ENCODE measurements at regions not wholly inside any gene's neighbourhood (a gene's known extent, or its start where the extent isn't known, plus 50 kb on each side); places are given as distances from the start of the nearest gene placed in this dataset.

DNA sequence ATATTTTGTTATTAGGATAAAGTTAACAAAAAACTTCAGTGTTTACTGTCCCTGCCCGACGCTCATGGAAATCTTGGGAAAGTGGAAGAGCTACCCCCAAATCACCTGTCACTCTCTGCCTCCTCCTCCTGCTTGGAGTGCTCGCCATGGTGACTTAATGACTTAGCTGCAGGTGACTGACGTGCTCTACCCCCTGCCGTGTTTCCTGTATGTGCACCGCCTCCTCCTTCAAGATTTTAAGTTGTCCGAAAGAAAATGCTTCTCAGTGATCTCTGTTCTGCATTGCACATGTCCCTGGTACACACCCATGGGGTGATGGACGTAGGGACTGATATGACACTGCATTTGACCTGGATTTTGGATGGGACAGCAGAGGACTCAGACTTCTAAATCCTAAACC lies 338.8 kb upstream of the SHH start:
- Histone ChIP-seq H3K4me3 (no peak overlapping the region), H3K9me3 (ENCODE audit: low read depth) (no peaks in the 10 kb centered on the region), H3K9ac (no peak overlapping the region), H3F3A (ENCODE audit: insufficient read depth) (no peaks in the 10 kb centered on the region), H3K27me3 (replicated peaks; ENCODE audit: insufficient read depth) (no peaks in the 10 kb centered on the region), H3K9me2 (ENCODE audit: insufficient read depth) (no peaks in the 10 kb centered on the region), H4K20me1 (ENCODE audit: insufficient read depth) (no peaks in the 10 kb centered on the region), H3K4me1 (ENCODE audit: insufficient read depth) (no peaks in the 10 kb centered on the region), H3K27ac (no peak overlapping the region), H3K36me3 (ENCODE audit: low read depth) (no peaks in the 10 kb centered on the region), H3K4me2 (ENCODE audit: unreplicated experiment) (no peak overlapping the region), H2AFZ (no peak overlapping the region), H3K79me2 (ENCODE audit: insufficient read depth) (no peaks in the 10 kb centered on the region)
- DNase-seq, result no peak
- no peak for TF ChIP-seq EZH2 (IDR thresholded peaks at IDR 0.05; ENCODE audit: insufficient read depth, poor library complexity, severe bottlenecking)
- TF ChIP-seq EZH2phosphoT487 (IDR thresholded peaks at IDR 0.05; ENCODE audit: insufficient read depth, low read depth), result no peak
- 12 to 13% methylated on average over 8 of the region's 8 CpGs for WGBS, 2 experiments (ENCODE audit: low coverage in 1 of 2, low lambda C conversion rate in 2 of 2, missing lambda C conversion rate in 2 of 2)
- in situ Hi-C loops (cut with MboI), result no loop called here

DNA sequence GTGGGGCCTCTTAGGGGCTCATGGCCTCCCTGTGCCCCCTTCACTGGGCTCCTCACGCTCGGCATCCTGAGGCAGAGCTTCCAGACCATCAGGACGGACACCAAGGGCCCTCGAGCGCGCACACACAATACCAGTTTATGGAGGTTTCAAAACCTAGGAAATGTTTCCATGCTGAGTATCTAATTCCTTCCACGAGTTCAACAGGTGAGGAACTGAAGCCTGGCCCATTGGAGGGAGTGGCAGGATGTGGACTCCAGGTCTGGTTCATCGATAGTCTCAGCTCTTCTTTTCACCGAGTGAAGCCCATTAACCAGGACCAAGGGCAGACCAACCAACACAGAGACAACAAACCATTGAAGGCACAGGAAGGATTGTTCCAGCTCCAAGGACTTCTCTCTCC lies 336.7 kb upstream of the SHH start:
- TF ChIP-seq EZH2 (IDR thresholded peaks at IDR 0.05; ENCODE audit: insufficient read depth, poor library complexity, severe bottlenecking) (no peak), EZH2phosphoT487 (IDR thresholded peaks at IDR 0.05; ENCODE audit: insufficient read depth, low read depth) (no peak)

DNA sequence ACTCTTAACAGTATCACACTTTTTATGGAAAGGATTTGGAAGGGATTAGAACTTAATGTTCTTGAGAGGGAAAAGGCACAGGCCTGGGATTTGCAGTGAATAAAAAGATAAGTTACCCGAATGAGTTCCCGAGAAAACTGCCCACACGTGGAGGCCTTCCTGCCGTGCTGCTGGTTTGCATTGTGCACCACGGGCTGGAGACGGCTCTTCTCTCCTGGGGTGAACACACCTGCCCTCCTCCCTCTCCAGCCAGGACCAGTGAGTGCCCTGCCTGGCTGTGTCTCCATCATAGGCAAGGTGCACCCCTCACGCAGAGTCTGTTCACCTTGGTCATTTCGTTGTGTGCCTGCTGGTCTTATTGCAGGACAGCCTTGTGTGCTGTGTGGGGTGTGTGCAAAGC lies 336.3 kb upstream of the SHH start:
- Histone ChIP-seq H3K4me3 (no peak overlapping the region), H3K9me2 (ENCODE audit: insufficient read depth) (no peaks in the 10 kb centered on the region), H3K27ac (no peak overlapping the region), H4K20me1 (ENCODE audit: insufficient read depth) (no peaks in the 10 kb centered on the region), H3K4me1 (ENCODE audit: insufficient read depth) (no peaks in the 10 kb centered on the region), H3K27me3 (replicated peaks; ENCODE audit: insufficient read depth) (no peaks in the 10 kb centered on the region), H3K4me2 (ENCODE audit: unreplicated experiment) (no peak overlapping the region), H3K36me3 (ENCODE audit: low read depth) (no peaks in the 10 kb centered on the region), H3K9me3 (ENCODE audit: low read depth) (no peaks in the 10 kb centered on the region), H3K79me2 (ENCODE audit: insufficient read depth) (no peaks in the 10 kb centered on the region), H3F3A (ENCODE audit: insufficient read depth) (no peaks in the 10 kb centered on the region), H3K9ac (no peak overlapping the region), H2AFZ (no peak overlapping the region)
- DNase-seq, result no peak
- no peak for TF ChIP-seq EZH2phosphoT487 (IDR thresholded peaks at IDR 0.05; ENCODE audit: insufficient read depth, low read depth)
- TF ChIP-seq EZH2 (IDR thresholded peaks at IDR 0.05; ENCODE audit: insufficient read depth, poor library complexity, severe bottlenecking), result no peak
- in situ Hi-C loops (cut with MboI), result no loop called here
- 6 to 8% methylated on average over 8 of the region's 8 CpGs for WGBS, 2 experiments (ENCODE audit: low coverage in 1 of 2, low lambda C conversion rate in 2 of 2, missing lambda C conversion rate in 2 of 2)

More for the DNA sequence above, 336.7 kb upstream of the SHH start:
- Histone ChIP-seq H3K9me3 (ENCODE audit: low read depth) (no peaks in the 10 kb centered on the region), H3K9me2 (ENCODE audit: insufficient read depth) (no peaks in the 10 kb centered on the region), H3K27me3 (replicated peaks; ENCODE audit: insufficient read depth) (no peaks in the 10 kb centered on the region), H3K36me3 (ENCODE audit: low read depth) (no peaks in the 10 kb centered on the region), H2AFZ (no peak overlapping the region), H3K4me2 (ENCODE audit: unreplicated experiment) (no peak overlapping the region), H3K4me1 (ENCODE audit: insufficient read depth) (no peaks in the 10 kb centered on the region), H3K27ac (no peak overlapping the region), H3K4me3 (no peak overlapping the region), H4K20me1 (ENCODE audit: insufficient read depth) (no peaks in the 10 kb centered on the region), H3K9ac (no peak overlapping the region), H3K79me2 (ENCODE audit: insufficient read depth) (no peaks in the 10 kb centered on the region), H3F3A (ENCODE audit: insufficient read depth) (no peaks in the 10 kb centered on the region)
- DNase-seq, result no peak
- WGBS, 2 experiments (ENCODE audit: low coverage in 1 of 2, low lambda C conversion rate in 2 of 2, missing lambda C conversion rate in 2 of 2), result 32 to 38% methylated on average over 9 of the region's 9 CpGs
- in situ Hi-C loops (cut with MboI), result no loop called here

DNA sequence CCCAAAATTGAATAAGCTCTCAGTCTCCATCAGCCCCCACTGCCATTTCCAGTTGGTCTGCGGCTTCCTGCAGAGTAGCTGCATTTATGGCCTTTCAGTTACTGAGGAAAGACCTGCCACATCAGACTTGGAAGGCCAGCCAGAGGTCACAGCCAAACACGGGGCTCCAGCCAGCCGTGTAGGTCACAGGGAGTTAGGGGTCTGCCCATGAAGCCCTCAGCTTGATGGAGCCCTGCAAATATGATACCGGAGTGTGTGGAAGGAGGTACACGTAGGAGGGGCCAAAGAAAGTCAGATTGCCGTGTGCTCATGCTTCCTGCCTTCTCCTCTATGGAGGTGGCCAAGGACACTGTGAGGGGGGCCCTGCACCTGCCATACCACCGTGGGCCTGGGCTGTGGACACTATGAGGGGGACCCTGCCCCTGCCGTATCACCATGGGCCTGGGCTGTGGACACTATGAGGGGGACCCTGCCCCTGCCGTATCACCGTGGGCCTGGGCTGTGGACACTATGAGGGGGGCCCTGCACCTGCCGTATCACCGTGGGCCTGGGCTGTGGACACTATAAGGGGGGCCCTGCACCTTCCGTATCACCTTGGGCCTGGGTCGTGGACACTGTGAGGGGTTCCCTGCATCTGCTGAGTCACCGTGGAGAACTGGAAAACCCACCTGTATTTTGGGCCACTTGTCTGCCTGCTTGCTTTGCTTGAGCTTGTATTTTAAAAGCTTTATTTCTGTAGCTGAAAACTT lies 335.7 kb upstream of the SHH start:
- Histone ChIP-seq H3K9me2 (ENCODE audit: insufficient read depth) (no peaks in the 10 kb centered on the region), H3K27me3 (replicated peaks; ENCODE audit: insufficient read depth) (no peaks in the 10 kb centered on the region), H3K36me3 (ENCODE audit: low read depth) (no peaks in the 10 kb centered on the region), H3K79me2 (ENCODE audit: insufficient read depth) (no peaks in the 10 kb centered on the region), H3K9ac (no peak overlapping the region), H3K4me2 (ENCODE audit: unreplicated experiment) (no peak overlapping the region), H3K9me3 (ENCODE audit: low read depth) (no peaks in the 10 kb centered on the region), H3F3A (ENCODE audit: insufficient read depth) (no peaks in the 10 kb centered on the region), H3K27ac (no peak overlapping the region), H2AFZ (no peak overlapping the region), H3K4me3 (no peak overlapping the region), H4K20me1 (ENCODE audit: insufficient read depth) (no peaks in the 10 kb centered on the region), H3K4me1 (ENCODE audit: insufficient read depth) (no peaks in the 10 kb centered on the region)
- WGBS, 2 experiments (ENCODE audit: low coverage in 1 of 2, low lambda C conversion rate in 2 of 2, missing lambda C conversion rate in 2 of 2), result 12 to 17% methylated on average over 12 to 15 of the region's 15 CpGs
- DNase-seq, result no peak
- in situ Hi-C loops (cut with MboI), result no loop called here
- TF ChIP-seq EZH2 (IDR thresholded peaks at IDR 0.05; ENCODE audit: insufficient read depth, poor library complexity, severe bottlenecking), result no peak
- TF ChIP-seq EZH2phosphoT487 (IDR thresholded peaks at IDR 0.05; ENCODE audit: insufficient read depth, low read depth), result no peak

All from GM23248 (cell line).